ENCODE measurements at regions not wholly inside any gene's neighbourhood (a gene's known extent, or its start where the extent isn't known, plus 50 kb on each side); places are given as distances from the start of the nearest gene placed in this dataset.

- no peak for DNase-seq (ENCODE audit: low read depth)
- no peaks in the 10 kb centered on the region for H3K27me3 ChIP-seq (ENCODE audit: control insufficient read depth, insufficient read depth, low read length)
- no peak overlapping the region for H3K4me3 ChIP-seq (ENCODE audit: low read depth, low read length)
- no peak for FAIRE-seq
- no peak for TF ChIP-seq CTCF (IDR thresholded peaks at IDR 0.05; ENCODE audit: insufficient read depth, low read length, severe bottlenecking)
- no peaks in the 10 kb centered on the region for H3K36me3 ChIP-seq (ENCODE audit: control insufficient read depth, insufficient read depth, low read length)
Measured at GRCh38 chr4:108236264-108236663, 67.5 kb upstream of the LEF1 start.

GRCh38 chr4:108227923-108228322 lies 59.2 kb upstream of the LEF1 start:
- DNase-seq (ENCODE audit: low read depth) = no peak
- H3K36me3 ChIP-seq (ENCODE audit: control insufficient read depth, insufficient read depth, low read length) = no peaks in the 10 kb centered on the region
- no peak for TF ChIP-seq CTCF (IDR thresholded peaks at IDR 0.05; ENCODE audit: insufficient read depth, low read length, severe bottlenecking)
- no peaks in the 10 kb centered on the region for H3K27me3 ChIP-seq (ENCODE audit: control insufficient read depth, insufficient read depth, low read length)
- FAIRE-seq = no peak
- H3K4me3 ChIP-seq (ENCODE audit: low read depth, low read length) = no peak overlapping the region

GRCh38 chr4:108224611-108225053 lies 55.9 kb upstream of the LEF1 start:
- H3K27me3 ChIP-seq (ENCODE audit: control insufficient read depth, insufficient read depth, low read length) = no peaks in the 10 kb centered on the region
- no peaks in the 10 kb centered on the region for H3K36me3 ChIP-seq (ENCODE audit: control insufficient read depth, insufficient read depth, low read length)
- FAIRE-seq (no peak), DNase-seq (ENCODE audit: low read depth) (no peak)
- TF ChIP-seq CTCF (IDR thresholded peaks at IDR 0.05; ENCODE audit: insufficient read depth, low read length, severe bottlenecking) = no peak
- H3K4me3 ChIP-seq (ENCODE audit: low read depth, low read length) = no peak overlapping the region

- FAIRE-seq = no peak
- no peak for TF ChIP-seq CTCF (IDR thresholded peaks at IDR 0.05; ENCODE audit: insufficient read depth, low read length, severe bottlenecking)
- Histone ChIP-seq H3K4me3 (ENCODE audit: low read depth, low read length) (no peak overlapping the region), H3K27me3 (ENCODE audit: control insufficient read depth, insufficient read depth, low read length) (no peaks in the 10 kb centered on the region), H3K36me3 (ENCODE audit: control insufficient read depth, insufficient read depth, low read length) (no peaks in the 10 kb centered on the region)
- DNase-seq (ENCODE audit: low read depth) = no peak
Measured at GRCh38 chr4:108223313-108223712, 54.6 kb upstream of the LEF1 start.

GRCh38 chr4:108219998-108220397 lies 51.3 kb upstream of the LEF1 start:
- FAIRE-seq = no peak

More at GRCh38 chr4:108219998-108220397, 51.3 kb upstream of the LEF1 start:
- no peaks in the 10 kb centered on the region for H3K36me3 ChIP-seq (ENCODE audit: control insufficient read depth, insufficient read depth, low read length)
- no peak for DNase-seq (ENCODE audit: low read depth)
- no peaks in the 10 kb centered on the region for H3K27me3 ChIP-seq (ENCODE audit: control insufficient read depth, insufficient read depth, low read length)
- TF ChIP-seq CTCF (IDR thresholded peaks at IDR 0.05; ENCODE audit: insufficient read depth, low read length, severe bottlenecking) = no peak
- no peak overlapping the region for H3K4me3 ChIP-seq (ENCODE audit: low read depth, low read length)
